Adrenal gland (tissue), 9 donors: ENCODE measurements at regions not wholly inside any gene's neighbourhood (a gene's known extent, or its start where the extent isn't known, plus 50 kb on each side); places are given as distances from the start of the nearest gene placed in this dataset.

Experiments
- DNase-seq, 7 donors: peaks; one replicate each; pipeline ENCODE4 v3.0.0-alpha.2; 2019 to 2020
- H3K27ac ChIP-seq, 5 donors: fragments of 200-600 bp; sonication (generic) in 4 of 5; 1 replicate in 3 of 5; 2 replicates in 2 of 5; pipeline versions ENCODE4 v1.5.1 to v1.8.0; 2016 to 2020; ENCODE audit warnings: mild to moderate bottlenecking in 1 of 5
- H3K27me3 ChIP-seq: fragments of 200-600 bp; 2 replicates; pipeline ENCODE4 v1.8.0; 2021
- H3K36me3 ChIP-seq, 2 donors: fragments of 200-600 bp; replicated peaks in 1 of 2; 1 replicate in 1 of 2; 2 replicates in 1 of 2; pipeline versions ENCODE4 v1.5.1 to v1.8.0; 2018 to 2022
- H3K4me1 ChIP-seq, 2 donors: fragments of 200-600 bp; replicated peaks in 1 of 2; 1 replicate in 1 of 2; 2 replicates in 1 of 2; pipeline versions ENCODE4 v1.5.1 to v1.8.0; 2018 to 2021
- H3K4me3 ChIP-seq, 4 donors: fragments of 200-600 bp; sonication (generic) in 3 of 4; one replicate each; pipeline ENCODE4 v1.5.1; 2016 to 2018
- H3K9me3 ChIP-seq, 3 donors: fragments of 200-600 bp; sonication (generic) in 1 of 3; replicated peaks in 1 of 3; 1 replicate in 2 of 3; 2 replicates in 1 of 3; pipeline versions ENCODE4 v1.5.1 to v1.8.0; 2016 to 2021
- CTCF ChIP-seq, 6 experiments: fragments of 450-650 bp in 4 of 6; fragments of 200-600 bp in 2 of 6; sonication (generic) in 1 of 6; IDR thresholded peaks; 1 replicate in 5 of 6; 2 replicates in 1 of 6; pipeline versions ENCODE4 v1.5.1 to v1.8.0; 2016 to 2021; ENCODE audit warnings: antibody characterized with exemption in 6 of 6, mild to moderate bottlenecking in 2 of 6, moderate library complexity in 1 of 6
- POLR2A ChIP-seq, 2 donors: fragments of 450-650 bp; IDR thresholded peaks; one replicate each; pipeline ENCODE4 v1.6.1; 2017; ENCODE audit warnings: antibody characterized with exemption in 2 of 2, mild to moderate bottlenecking in 2 of 2, moderate library complexity in 1 of 2
- WGBS, 4 donors: extraction: QIAGEN DNeasy Blood & Tissue Kit in 2 of 4; methylation state at CpG; one replicate each; pipeline versions ENCODE4 v1.1.5 to v1.1.7; 2013 to 2017; 5-methylcytosine and 5-hydroxymethylcytosine counted together
- intact Hi-C, 2 donors: fragments of 100-400 bp; cut with DNase I; formaldehyde crosslinking; loops; one replicate each; pipeline versions ENCODE4 v1.14.1 to v1.15.0; 2022 to 2023
- donor health status: healthy with polysubstance abuse.
- donor health status: Bipolar disorder and iron deficiency.
- donor health status: DM: yes; HTN: yes; CAD: no.
- donor health status: DM: no; HTN: no; CAD: no.
- donor health status: DM: no; HTN: no; CAD: no.

- intact Hi-C loops, result no loop called here
- H3K4me1 ChIP-seq, result no peaks in the 10 kb centered on the region
- H3K4me3 ChIP-seq, result no peak overlapping the region
- H3K27ac ChIP-seq, result peak overlapping the region in 2 of 5 donors; percentile 52 to 84
- no peak for DNase-seq
- TF ChIP-seq POLR2A (IDR thresholded peaks at IDR 0.05), result no peak
- TF ChIP-seq CTCF (IDR thresholded peaks at IDR 0.05), result no peak
- no peaks in the 10 kb centered on the region for H3K27me3 ChIP-seq
- no peaks in the 10 kb centered on the region for H3K9me3 ChIP-seq
- WGBS, 4 donors, result 54 to 77% (median 61%) methylated on average over 7 of the region's 7 CpGs
- H3K36me3 ChIP-seq, result no peaks in the 10 kb centered on the region
Measured at GRCh38 chr12:124097701-124098100, 124.7 kb downstream of the ZNF664 start.

GRCh38 chr12:124098101-124098757 is 125.2 kb downstream of the ZNF664 start:
- Histone ChIP-seq H3K36me3 (no peaks in the 10 kb centered on the region), H3K27ac (peak overlapping the region in 2 of 5 donors; percentile 52 to 84), H3K27me3 (no peaks in the 10 kb centered on the region), H3K4me3 (no peak overlapping the region), H3K9me3 (no peaks in the 10 kb centered on the region), H3K4me1 (no peaks in the 10 kb centered on the region)
- intact Hi-C loops, result no loop called here
- no peak for DNase-seq
- 73 to 81% (median 76%) methylated on average over 11 to 14 of the region's 14 CpGs for WGBS, 4 donors
- TF ChIP-seq CTCF (IDR thresholded peaks at IDR 0.05), result no peak
- no peak for TF ChIP-seq POLR2A (IDR thresholded peaks at IDR 0.05)

GRCh38 chr12:124098887-124099286 is 125.9 kb downstream of the ZNF664 start:
- Histone ChIP-seq H3K9me3 (no peaks in the 10 kb centered on the region), H3K27me3 (no peaks in the 10 kb centered on the region), H3K4me1 (no peaks in the 10 kb centered on the region), H3K4me3 (no peak overlapping the region), H3K27ac (peak overlapping the region in 1 of 5 donors; percentile 84), H3K36me3 (no peaks in the 10 kb centered on the region)
- 76 to 77% (median 76%) methylated on average over 8 of the region's 8 CpGs for WGBS, 4 donors
- intact Hi-C loops, result no loop called here
- DNase-seq, result no peak
- TF ChIP-seq POLR2A (IDR thresholded peaks at IDR 0.05), result no peak
- no peak for TF ChIP-seq CTCF (IDR thresholded peaks at IDR 0.05)

- 91 to 96% (median 93%) methylated on average over 14 to 16 of the region's 16 CpGs for WGBS, 4 donors
Measured at GRCh38 chr12:124099661-124100060, 126.6 kb downstream of the ZNF664 start.

More at GRCh38 chr12:124099661-124100060, 126.6 kb downstream of the ZNF664 start:
- Histone ChIP-seq H3K4me1 (no peaks in the 10 kb centered on the region), H3K9me3 (no peaks in the 10 kb centered on the region), H3K27me3 (no peaks in the 10 kb centered on the region), H3K27ac (peak overlapping the region in 1 of 5 donors; percentile 84), H3K36me3 (no peaks in the 10 kb centered on the region), H3K4me3 (no peak overlapping the region)
- DNase-seq, result no peak
- TF ChIP-seq CTCF (IDR thresholded peaks at IDR 0.05) (no peak), POLR2A (IDR thresholded peaks at IDR 0.05) (no peak)
- intact Hi-C loops, result no loop called here
